ENCODE measurements at regions not wholly inside any gene's neighbourhood (a gene's known extent, or its start where the extent isn't known, plus 50 kb on each side); places are given as distances from the start of the nearest gene placed in this dataset.

DNA sequence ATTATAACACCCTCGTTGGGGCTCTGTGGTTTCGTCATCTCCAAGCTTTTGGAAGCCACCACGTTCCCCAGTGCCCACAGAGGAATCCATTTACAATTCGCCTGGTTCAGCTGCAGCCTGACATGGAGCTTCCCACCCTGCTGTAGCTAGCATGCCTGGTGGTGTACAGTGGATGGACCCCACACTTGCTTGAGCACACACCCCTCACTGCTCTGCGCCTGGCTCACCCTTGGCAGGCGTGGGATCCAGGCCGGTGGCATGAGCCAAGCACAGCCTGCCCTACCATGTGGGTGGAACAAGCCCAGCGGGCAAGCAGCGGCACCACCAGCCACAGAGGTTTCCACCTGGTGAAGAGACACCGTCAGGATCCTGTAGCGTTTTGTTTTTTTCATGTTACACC lies 1045.7 kb upstream of the CDH9 start:
- no peak overlapping the region for H3K4me3 ChIP-seq
- DNase-seq (ENCODE audit: extremely low spot score in 2 of 2), result no peak
- no peaks in the 10 kb centered on the region for H3K9me3 ChIP-seq
- H3K27ac ChIP-seq, result no peak overlapping the region
- H3K36me3 ChIP-seq, result no peaks in the 10 kb centered on the region
- intact Hi-C loops (cut with DNase I), result no loop called here
- H3K27me3 ChIP-seq, result no peaks in the 10 kb centered on the region
- TF ChIP-seq CTCF (IDR thresholded peaks at IDR 0.05), result no peak
- TF ChIP-seq POLR2A (IDR thresholded peaks at IDR 0.05), result no peak
- no peak for TF ChIP-seq POLR2AphosphoS5 (IDR thresholded peaks at IDR 0.05; ENCODE audit: insufficient read depth in 1 of 2, low read depth in 1 of 2)
- no peaks in the 10 kb centered on the region for H3K4me1 ChIP-seq

DNA sequence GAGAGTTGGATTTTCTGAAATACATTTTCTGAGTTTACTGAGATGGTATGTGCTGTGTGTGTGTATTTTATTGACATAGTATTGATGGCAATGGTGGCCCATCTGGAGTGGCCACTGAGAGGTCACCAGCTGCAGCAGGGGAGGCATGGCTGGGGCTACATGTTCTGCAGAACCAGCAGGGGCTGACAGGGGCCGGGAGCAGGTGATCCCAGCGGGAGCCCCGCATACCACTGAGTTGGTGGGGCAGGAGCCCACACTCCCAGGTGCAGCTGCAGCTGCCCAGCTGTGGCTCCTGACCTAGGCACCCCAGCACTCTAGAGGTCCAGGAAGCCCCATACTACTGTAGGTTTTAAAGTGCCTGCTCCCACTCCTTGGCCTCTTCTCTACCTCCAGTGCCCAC lies 1044.2 kb upstream of the CDH9 start:
- Histone ChIP-seq H3K27ac (no peak overlapping the region), H3K4me1 (no peaks in the 10 kb centered on the region), H3K36me3 (no peaks in the 10 kb centered on the region), H3K9me3 (no peaks in the 10 kb centered on the region), H3K4me3 (no peak overlapping the region), H3K27me3 (no peaks in the 10 kb centered on the region)
- TF ChIP-seq CTCF (IDR thresholded peaks at IDR 0.05) (no peak), POLR2AphosphoS5 (IDR thresholded peaks at IDR 0.05; ENCODE audit: insufficient read depth in 1 of 2, low read depth in 1 of 2) (no peak), POLR2A (IDR thresholded peaks at IDR 0.05) (no peak)
- DNase-seq (ENCODE audit: extremely low spot score in 2 of 2), result no peak
- intact Hi-C loops (cut with DNase I), result no loop called here

GRCh38 chr5:28077291-28078240 lies 1039.2 kb upstream of the CDH9 start:
- no peak for DNase-seq (ENCODE audit: extremely low spot score in 2 of 2)
- Histone ChIP-seq H3K27me3 (no peaks in the 10 kb centered on the region), H3K9me3 (no peaks in the 10 kb centered on the region), H3K36me3 (no peaks in the 10 kb centered on the region), H3K27ac (no peak overlapping the region), H3K4me1 (no peaks in the 10 kb centered on the region), H3K4me3 (no peak overlapping the region)
- no peak for TF ChIP-seq POLR2AphosphoS5 (IDR thresholded peaks at IDR 0.05; ENCODE audit: insufficient read depth in 1 of 2, low read depth in 1 of 2)
- no peak for TF ChIP-seq POLR2A (IDR thresholded peaks at IDR 0.05)
- TF ChIP-seq CTCF (IDR thresholded peaks at IDR 0.05), result no peak
- intact Hi-C loops (cut with DNase I), result no loop called here

DNA sequence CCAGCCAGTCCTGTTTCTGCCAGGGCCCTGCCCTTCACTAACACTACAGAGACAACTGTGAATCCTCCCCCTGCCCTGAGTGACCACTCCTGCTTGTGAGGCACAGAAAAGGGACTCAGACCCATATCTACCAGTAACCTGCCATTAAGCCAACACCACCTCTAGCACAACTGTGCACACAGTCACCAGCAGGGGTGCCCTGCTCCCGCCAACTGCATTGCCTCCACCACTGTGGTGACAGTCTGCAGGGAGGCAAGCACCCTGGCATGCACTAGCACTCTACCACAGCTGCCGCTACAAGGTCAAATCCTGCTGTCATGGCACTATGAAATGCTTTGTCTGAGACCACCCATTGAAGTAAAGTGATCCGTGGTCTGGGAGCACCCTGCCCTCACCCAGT lies 1028.5 kb upstream of the CDH9 start:
- DNase-seq (ENCODE audit: extremely low spot score in 2 of 2), result no peak

More for the DNA sequence above, 1028.5 kb upstream of the CDH9 start:
- intact Hi-C loops (cut with DNase I), result no loop called here
- no peaks in the 10 kb centered on the region for H3K4me1 ChIP-seq
- H3K36me3 ChIP-seq, result no peaks in the 10 kb centered on the region
- no peaks in the 10 kb centered on the region for H3K9me3 ChIP-seq
- no peaks in the 10 kb centered on the region for H3K27me3 ChIP-seq
- no peak overlapping the region for H3K4me3 ChIP-seq
- no peak overlapping the region for H3K27ac ChIP-seq
- no peak for TF ChIP-seq POLR2A (IDR thresholded peaks at IDR 0.05)
- TF ChIP-seq CTCF (IDR thresholded peaks at IDR 0.05), result no peak
- TF ChIP-seq POLR2AphosphoS5 (IDR thresholded peaks at IDR 0.05; ENCODE audit: insufficient read depth in 1 of 2, low read depth in 1 of 2), result no peak
